Peyer's patch (tissue), 4 donors: ENCODE measurements at regions not wholly inside any gene's neighbourhood (a gene's known extent, or its start where the extent isn't known, plus 50 kb on each side); places are given as distances from the start of the nearest gene placed in this dataset.

Experiments used
- DNase-seq, 3 donors: peaks; one replicate each; pipeline ENCODE4 v3.0.0-alpha.2; 2017 to 2019
- H3K27ac ChIP-seq, 4 donors: fragments of 200-600 bp; sonication (generic); one replicate each; pipeline ENCODE4 v1.5.1; 2016 to 2019
- H3K27me3 ChIP-seq, 2 donors: fragments of 200-600 bp; sonication (generic); one replicate each; pipeline ENCODE4 v1.5.1; 2019
- H3K36me3 ChIP-seq, 3 donors: fragments of 200-600 bp; sonication (generic); one replicate each; pipeline ENCODE4 v1.5.1; 2016 to 2019
- H3K4me1 ChIP-seq, 4 donors: fragments of 200-600 bp; sonication (generic); one replicate each; pipeline ENCODE4 v1.5.1; 2016 to 2019
- H3K4me3 ChIP-seq, 4 donors: fragments of 200-600 bp; sonication (generic); 1 replicate in 3 of 4; 2 replicates in 1 of 4; pipeline ENCODE4 v1.5.1; 2016 to 2019; ENCODE audit warnings: mild to moderate bottlenecking in 1 of 4
- H3K9me3 ChIP-seq, 4 donors: fragments of 200-600 bp; sonication (generic); one replicate each; pipeline ENCODE4 v1.5.1; 2016 to 2019; ENCODE audit warnings: mild to moderate bottlenecking in 1 of 4
- POLR2A ChIP-seq, 2 donors: fragments of 450-650 bp; IDR thresholded peaks; one replicate each; pipeline ENCODE4 v1.5.1; 2017; ENCODE audit warnings: antibody characterized with exemption in 2 of 2, mild to moderate bottlenecking in 2 of 2, moderate library complexity in 2 of 2
- TF ChIP-seq, protein P1 (sequence below), 6 experiments: fragments of 450-650 bp in 4 of 6; fragments of 200-600 bp in 2 of 6; sonication (generic) in 1 of 6; IDR thresholded peaks; one replicate each; pipeline ENCODE4 v1.5.1; 2017 to 2019; ENCODE audit warnings: antibody characterized with exemption in 6 of 6, mild to moderate bottlenecking in 3 of 6, moderate library complexity in 1 of 6

DNA sequence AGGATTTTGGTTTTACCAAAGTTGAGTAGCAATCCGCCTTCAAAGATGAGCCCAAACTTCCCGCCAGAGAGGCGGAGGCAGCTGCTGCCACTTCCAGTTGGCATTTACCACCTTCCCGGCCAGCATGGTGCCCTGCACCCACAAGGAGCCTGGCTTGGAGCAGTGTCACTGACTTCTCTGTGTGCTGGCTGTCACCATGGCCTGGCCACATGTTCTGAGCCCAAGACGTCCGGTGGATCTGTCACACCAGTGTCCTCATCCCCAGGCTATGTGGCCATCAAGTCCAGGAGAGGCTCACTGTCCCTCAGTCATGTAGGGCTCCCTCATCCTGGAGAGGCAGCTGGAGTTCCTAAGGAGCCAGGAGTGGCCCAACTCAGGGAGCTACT is 100.6 kb downstream of the ACKR3 start:
- no peaks in the 10 kb centered on the region for H3K36me3 ChIP-seq
- DNase-seq: peak in 2 of 3 donors; percentile 18 to 33
- no peak overlapping the region for H3K27ac ChIP-seq
- no peaks in the 10 kb centered on the region for H3K4me1 ChIP-seq
- no peaks in the 10 kb centered on the region for H3K27me3 ChIP-seq
- no peaks in the 10 kb centered on the region for H3K9me3 ChIP-seq
- no peak for TF ChIP-seq POLR2A (IDR thresholded peaks at IDR 0.05)
- TF ChIP-seq, protein P1, sequence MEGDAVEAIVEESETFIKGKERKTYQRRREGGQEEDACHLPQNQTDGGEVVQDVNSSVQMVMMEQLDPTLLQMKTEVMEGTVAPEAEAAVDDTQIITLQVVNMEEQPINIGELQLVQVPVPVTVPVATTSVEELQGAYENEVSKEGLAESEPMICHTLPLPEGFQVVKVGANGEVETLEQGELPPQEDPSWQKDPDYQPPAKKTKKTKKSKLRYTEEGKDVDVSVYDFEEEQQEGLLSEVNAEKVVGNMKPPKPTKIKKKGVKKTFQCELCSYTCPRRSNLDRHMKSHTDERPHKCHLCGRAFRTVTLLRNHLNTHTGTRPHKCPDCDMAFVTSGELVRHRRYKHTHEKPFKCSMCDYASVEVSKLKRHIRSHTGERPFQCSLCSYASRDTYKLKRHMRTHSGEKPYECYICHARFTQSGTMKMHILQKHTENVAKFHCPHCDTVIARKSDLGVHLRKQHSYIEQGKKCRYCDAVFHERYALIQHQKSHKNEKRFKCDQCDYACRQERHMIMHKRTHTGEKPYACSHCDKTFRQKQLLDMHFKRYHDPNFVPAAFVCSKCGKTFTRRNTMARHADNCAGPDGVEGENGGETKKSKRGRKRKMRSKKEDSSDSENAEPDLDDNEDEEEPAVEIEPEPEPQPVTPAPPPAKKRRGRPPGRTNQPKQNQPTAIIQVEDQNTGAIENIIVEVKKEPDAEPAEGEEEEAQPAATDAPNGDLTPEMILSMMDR (IDR thresholded peaks at IDR 0.05): no peak
- no peak overlapping the region for H3K4me3 ChIP-seq

DNA sequence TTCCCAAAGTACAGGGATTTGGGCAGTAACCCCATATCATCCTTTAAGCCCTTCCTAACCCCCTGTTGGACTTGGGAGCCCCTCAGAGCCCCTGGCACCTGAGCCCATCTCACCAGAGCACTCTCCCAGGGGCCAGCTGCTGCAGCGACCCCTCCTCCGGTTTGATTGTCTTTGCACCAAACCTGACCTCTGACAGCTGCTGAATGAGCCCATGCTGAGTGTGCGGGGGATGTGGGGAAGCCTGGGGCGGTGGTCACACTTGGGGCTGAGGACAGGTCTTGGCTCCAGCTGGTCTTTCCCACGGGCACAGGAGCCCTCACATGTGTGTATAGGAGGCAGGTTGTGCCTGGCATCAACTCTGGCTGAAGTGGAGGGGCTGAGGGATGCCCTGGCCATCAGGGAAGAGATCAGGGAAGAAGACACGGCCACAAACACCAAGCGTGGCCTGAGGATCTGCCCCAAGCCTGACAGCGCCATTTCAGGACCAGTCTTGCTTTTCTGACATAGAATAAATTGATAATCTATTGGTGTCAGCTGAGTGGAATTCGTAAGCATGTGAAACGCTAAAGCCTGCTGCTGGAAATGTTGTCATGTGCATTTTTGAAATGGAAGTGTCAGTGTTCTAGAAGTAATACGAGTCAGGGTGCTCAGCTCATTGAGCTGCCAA is 102.4 kb downstream of the ACKR3 start:
- DNase-seq: peak in 2 of 3 donors; percentile 5 to 15
- H3K27ac ChIP-seq: no peak overlapping the region
- no peaks in the 10 kb centered on the region for H3K4me1 ChIP-seq
- no peak overlapping the region for H3K4me3 ChIP-seq
- no peaks in the 10 kb centered on the region for H3K36me3 ChIP-seq
- no peaks in the 10 kb centered on the region for H3K9me3 ChIP-seq
- TF ChIP-seq POLR2A (IDR thresholded peaks at IDR 0.05): no peak
- TF ChIP-seq, protein P1 (IDR thresholded peaks at IDR 0.05): no peak
- H3K27me3 ChIP-seq: no peaks in the 10 kb centered on the region

DNA sequence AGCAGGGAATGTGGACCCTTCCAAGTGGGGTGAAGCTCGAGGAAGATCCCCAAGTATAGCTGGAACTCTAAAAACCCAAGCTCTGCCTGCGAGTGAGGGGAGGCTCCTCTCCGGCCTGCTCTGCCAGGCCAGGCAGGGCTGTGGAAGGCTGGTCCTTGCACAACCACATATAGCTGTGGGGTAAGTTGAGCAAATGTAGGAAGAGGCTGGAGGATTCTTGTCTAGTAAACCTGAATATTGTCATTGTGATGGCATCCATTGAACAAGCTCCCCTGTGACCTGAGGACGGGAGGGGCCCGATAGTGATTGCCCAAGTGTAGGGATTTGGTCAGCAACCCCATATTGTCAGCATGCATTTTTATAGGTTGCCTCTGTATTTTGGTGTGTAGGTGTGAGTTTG is 103.0 kb downstream of the ACKR3 start:
- no peak overlapping the region for H3K27ac ChIP-seq

DNA sequence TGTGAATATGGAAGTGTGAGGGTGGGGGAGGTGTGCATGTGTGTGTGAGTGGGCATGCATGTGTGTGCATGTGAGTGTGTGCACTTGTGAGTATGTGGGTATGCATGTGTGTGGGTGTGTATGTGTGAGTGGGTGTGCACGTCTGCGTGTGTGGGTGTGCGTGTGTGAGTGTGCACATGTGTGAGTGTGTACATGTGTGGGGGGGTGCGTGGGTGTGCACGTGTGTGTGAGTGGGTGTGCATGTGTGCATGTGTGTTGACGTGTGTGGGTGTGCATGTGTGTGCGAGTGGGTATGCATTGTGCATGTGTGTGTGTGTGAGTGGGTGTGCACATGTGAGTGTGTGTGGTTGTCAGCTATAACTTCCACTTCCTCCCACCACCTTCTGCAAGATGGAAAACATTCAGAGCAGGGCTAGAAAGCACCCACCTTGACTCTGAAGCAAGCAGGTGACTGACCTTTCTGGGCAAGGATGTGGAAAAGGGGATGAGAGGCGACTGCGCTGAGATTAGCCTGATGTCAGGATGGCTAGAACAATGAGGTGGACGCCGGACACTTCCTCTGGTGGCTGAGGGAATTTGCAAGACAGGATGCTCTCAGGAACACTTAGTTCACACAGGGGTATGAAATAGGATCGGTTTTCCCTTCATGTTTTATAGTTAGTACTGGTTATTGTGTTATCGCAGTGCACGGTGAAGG is 103.6 kb downstream of the ACKR3 start:
- no peak for TF ChIP-seq POLR2A (IDR thresholded peaks at IDR 0.05)
- TF ChIP-seq, protein P1 (IDR thresholded peaks at IDR 0.05): no peak
- H3K27me3 ChIP-seq: no peaks in the 10 kb centered on the region
- no peaks in the 10 kb centered on the region for H3K36me3 ChIP-seq
- no peak overlapping the region for H3K4me3 ChIP-seq
- no peaks in the 10 kb centered on the region for H3K4me1 ChIP-seq
- peak in 2 of 3 donors; percentile 10 to 30 for DNase-seq
- no peak overlapping the region for H3K27ac ChIP-seq
- no peaks in the 10 kb centered on the region for H3K9me3 ChIP-seq

More for the DNA sequence above, 103.0 kb downstream of the ACKR3 start:
- Histone ChIP-seq H3K4me1 (no peaks in the 10 kb centered on the region), H3K36me3 (no peaks in the 10 kb centered on the region), H3K27me3 (no peaks in the 10 kb centered on the region), H3K9me3 (no peaks in the 10 kb centered on the region), H3K4me3 (no peak overlapping the region)
- TF ChIP-seq, protein P1 (IDR thresholded peaks at IDR 0.05): no peak
- TF ChIP-seq POLR2A (IDR thresholded peaks at IDR 0.05): no peak
- DNase-seq: no peak

DNA sequence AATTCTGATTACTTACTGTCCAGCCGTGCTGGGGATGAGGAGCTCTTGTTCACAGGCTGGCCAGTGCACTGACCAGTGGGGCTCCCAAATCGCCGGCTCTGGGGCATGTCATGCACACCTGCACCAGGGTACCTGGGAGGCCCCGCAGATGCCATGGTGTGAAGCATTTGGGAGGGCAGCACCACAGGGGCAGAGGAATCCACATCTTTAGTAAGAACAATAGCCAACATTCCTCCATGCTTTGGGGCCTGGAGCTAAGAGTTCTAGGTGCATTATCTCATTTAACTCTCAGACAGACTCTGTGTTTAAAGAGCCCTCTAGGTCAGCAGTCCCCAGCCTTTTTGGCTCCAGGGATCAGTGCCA is 104.2 kb downstream of the ACKR3 start:
- Histone ChIP-seq H3K36me3 (no peaks in the 10 kb centered on the region), H3K27me3 (no peaks in the 10 kb centered on the region), H3K4me3 (no peak overlapping the region), H3K27ac (no peak overlapping the region), H3K4me1 (no peaks in the 10 kb centered on the region), H3K9me3 (no peaks in the 10 kb centered on the region)
- DNase-seq: peak in 2 of 3 donors; percentile 8 to 35
- TF ChIP-seq, protein P1 (IDR thresholded peaks at IDR 0.05): no peak
- no peak for TF ChIP-seq POLR2A (IDR thresholded peaks at IDR 0.05)
